ENCODE measurements at regions not wholly inside any gene's neighbourhood (a gene's known extent, or its start where the extent isn't known, plus 50 kb on each side); places are given as distances from the start of the nearest gene placed in this dataset.

DNA sequence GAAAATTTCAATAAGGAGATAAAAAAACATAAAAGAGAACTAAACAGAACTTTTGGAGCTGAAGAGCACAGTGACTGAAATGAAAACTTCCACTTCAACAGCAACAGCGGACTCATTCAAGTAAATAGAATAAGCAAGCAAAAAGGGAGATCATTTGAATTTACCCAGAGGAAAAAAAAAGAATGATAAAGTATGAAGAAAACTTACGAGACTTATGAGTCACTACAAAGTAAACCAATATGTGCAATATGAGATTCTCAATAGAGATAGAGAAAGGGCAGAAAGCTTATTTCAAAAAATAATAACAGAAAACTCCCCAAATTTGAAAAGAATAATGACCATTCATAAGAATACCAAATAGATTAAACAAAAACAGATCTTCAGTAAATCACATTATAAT, 1605.7 kb upstream of the CDH6 start:
- TF ChIP-seq, protein P1, sequence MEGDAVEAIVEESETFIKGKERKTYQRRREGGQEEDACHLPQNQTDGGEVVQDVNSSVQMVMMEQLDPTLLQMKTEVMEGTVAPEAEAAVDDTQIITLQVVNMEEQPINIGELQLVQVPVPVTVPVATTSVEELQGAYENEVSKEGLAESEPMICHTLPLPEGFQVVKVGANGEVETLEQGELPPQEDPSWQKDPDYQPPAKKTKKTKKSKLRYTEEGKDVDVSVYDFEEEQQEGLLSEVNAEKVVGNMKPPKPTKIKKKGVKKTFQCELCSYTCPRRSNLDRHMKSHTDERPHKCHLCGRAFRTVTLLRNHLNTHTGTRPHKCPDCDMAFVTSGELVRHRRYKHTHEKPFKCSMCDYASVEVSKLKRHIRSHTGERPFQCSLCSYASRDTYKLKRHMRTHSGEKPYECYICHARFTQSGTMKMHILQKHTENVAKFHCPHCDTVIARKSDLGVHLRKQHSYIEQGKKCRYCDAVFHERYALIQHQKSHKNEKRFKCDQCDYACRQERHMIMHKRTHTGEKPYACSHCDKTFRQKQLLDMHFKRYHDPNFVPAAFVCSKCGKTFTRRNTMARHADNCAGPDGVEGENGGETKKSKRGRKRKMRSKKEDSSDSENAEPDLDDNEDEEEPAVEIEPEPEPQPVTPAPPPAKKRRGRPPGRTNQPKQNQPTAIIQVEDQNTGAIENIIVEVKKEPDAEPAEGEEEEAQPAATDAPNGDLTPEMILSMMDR (IDR thresholded peaks at IDR 0.05): no peak

GRCh38 chr5:29568028-29568427, 1625.5 kb upstream of the CDH6 start:
- TF ChIP-seq, protein P1 (IDR thresholded peaks at IDR 0.05): no peak

DNA sequence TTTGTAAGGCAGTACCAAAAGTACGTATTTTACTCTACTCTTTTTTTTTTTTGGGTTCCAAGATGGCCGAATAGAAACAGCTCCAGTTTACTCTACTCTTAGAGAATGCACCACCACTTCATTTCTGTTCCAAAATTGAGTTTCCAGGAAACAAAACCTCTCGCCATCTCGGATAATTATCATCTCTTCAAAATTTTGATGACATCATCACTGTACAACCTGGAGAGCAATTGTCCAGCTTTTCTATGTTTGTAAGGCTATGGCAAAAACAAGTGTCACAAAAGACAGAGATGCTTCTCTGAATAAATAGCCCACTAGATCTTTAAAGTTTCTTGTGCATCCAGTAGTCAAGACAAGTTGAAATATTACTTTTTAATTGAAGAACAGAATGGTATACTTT, 1631.9 kb upstream of the CDH6 start:
- TF ChIP-seq, protein P1 (IDR thresholded peaks at IDR 0.05): no peak

GRCh38 chr5:29550523-29550922, 1643.0 kb upstream of the CDH6 start:
- TF ChIP-seq, protein P1 (IDR thresholded peaks at IDR 0.05): no peak

DNA sequence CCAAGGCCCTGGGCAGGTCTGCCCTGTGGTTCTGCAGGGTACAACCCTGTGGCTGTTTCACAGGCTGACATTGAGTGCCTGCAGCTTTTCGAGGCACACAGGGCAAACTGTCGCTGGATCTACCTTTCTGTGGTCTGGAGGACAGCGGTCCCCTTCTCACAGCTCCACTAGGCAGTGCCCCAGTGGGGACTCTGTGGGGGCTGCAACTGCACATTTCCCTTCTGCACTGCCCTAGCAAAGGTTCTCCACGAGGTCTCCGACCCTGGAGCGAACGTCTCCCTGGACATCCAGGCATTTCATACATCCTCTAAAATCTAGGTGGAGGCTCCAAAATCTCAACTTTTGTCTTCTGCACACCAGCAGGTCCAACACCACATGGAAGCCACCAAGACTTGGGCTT, 1645.2 kb upstream of the CDH6 start:
- TF ChIP-seq, protein P1 (IDR thresholded peaks at IDR 0.05): no peak

DNA sequence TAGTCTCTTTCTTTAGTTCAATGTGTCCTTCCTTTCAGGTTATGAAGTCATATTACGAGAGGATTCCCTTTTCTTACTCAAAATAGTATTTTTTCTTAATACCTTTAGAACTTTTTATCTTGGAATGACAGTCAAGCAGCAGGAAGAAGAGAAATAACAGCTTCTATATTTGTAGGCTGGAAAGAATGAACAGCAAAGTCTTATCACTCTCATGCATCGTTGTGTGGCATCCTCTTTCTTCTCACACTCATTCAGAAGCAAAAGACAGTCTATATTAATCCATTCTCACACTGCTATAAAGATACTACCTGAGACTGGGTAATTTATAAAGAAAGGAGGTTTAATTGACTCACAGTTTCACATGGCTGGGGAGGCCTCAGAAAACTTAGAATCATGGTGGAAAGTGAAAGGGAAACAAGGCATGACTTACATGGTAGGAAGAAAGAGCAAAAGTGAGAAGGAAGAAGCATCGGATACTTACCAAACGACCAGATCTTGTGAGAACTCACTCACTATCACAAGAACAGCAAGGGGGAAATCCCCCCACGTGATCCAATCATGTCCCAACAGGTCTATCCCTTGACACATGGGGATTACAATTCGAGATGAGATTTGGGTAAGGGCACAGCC, 1646.1 kb upstream of the CDH6 start:
- TF ChIP-seq, protein P1 (IDR thresholded peaks at IDR 0.05): no peak

- TF ChIP-seq, protein P1 (IDR thresholded peaks at IDR 0.05): no peak
Observed at GRCh38 chr5:29543501-29543900, 1650.0 kb upstream of the CDH6 start.

DNA sequence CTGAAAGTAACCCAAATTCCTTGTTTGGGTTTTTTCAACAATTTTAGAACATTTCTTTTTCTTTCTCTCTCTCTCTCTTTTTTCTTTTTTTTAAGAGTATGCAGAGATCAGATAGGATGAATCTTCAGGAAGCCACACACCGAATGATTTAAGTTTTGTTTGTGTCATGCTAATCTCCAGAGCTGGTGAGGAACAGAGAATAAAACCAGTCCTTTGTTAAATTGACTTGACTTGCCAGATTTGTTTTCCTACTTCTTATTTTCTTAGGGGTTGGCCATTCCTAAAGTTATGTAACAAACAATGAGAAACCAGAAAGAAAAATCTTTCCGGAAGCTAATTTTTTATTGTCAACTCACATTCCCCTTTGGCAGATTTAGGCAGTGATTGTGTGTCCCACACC, 1669.3 kb upstream of the CDH6 start:
- TF ChIP-seq, protein P1 (IDR thresholded peaks at IDR 0.05): no peak
